Loucy (cell line): ENCODE measurements at regions not wholly inside any gene's neighbourhood (a gene's known extent, or its start where the extent isn't known, plus 50 kb on each side); places are given as distances from the start of the nearest gene placed in this dataset.

ENCODE experiments used
- H2AFZ ChIP-seq: fragments of 200-600 bp; sonication (generic); 2 replicates; pipeline ENCODE4 v1.6.0; 2016; ENCODE audit warnings: antibody characterized with exemption, mild to moderate bottlenecking, low read length, moderate library complexity
- H3F3A ChIP-seq: fragments of 200-600 bp; 2 replicates; pipeline ENCODE4 v1.6.0; 2016; ENCODE audit warnings: antibody characterized with exemption, low read depth, mild to moderate bottlenecking
- H3K27me3 ChIP-seq: fragments of 200-600 bp; sonication (generic); 2 replicates; pipeline ENCODE4 v1.6.1; 2014; ENCODE audit warnings: low read length, mild to moderate bottlenecking; ENCODE audit not compliant: insufficient read depth, poor library complexity, severe bottlenecking
- H3K36me3 ChIP-seq: fragments of 200-600 bp; sonication (generic); 2 replicates; pipeline ENCODE4 v1.6.1; 2016; ENCODE audit warnings: low read length; ENCODE audit not compliant: insufficient read depth
- H3K4me1 ChIP-seq: fragments of 200-600 bp; sonication (generic); 2 replicates; pipeline ENCODE4 v1.5.1; 2014; ENCODE audit warnings: low read length, mild to moderate bottlenecking; ENCODE audit not compliant: insufficient read depth, poor library complexity, severe bottlenecking
- H3K4me2 ChIP-seq: fragments of 200-600 bp; sonication (generic); 2 replicates; pipeline ENCODE4 v1.6.0; 2014; ENCODE audit warnings: antibody characterized with exemption, low read length, low read depth, mild to moderate bottlenecking; ENCODE audit not compliant: poor library complexity, severe bottlenecking
- H3K4me3 ChIP-seq: fragments of 200-600 bp; sonication (generic); 2 replicates; pipeline ENCODE4 v1.5.1; 2014; ENCODE audit warnings: low read length, mild to moderate bottlenecking, mixed read lengths; ENCODE audit not compliant: poor library complexity, severe bottlenecking
- H3K79me2 ChIP-seq: fragments of 200-600 bp; sonication (generic); 2 replicates; pipeline ENCODE4 v1.6.1; 2014; ENCODE audit warnings: low read length; ENCODE audit not compliant: insufficient read depth
- H3K9ac ChIP-seq: fragments of 200-600 bp; sonication (generic); 2 replicates; pipeline ENCODE4 v1.6.0; 2014; ENCODE audit warnings: mild to moderate bottlenecking, low read depth, low read length, moderate library complexity; ENCODE audit not compliant: poor library complexity, severe bottlenecking
- H3K9me2 ChIP-seq: fragments of 200-600 bp; sonication (generic); replicated peaks from 2 replicates; pipeline ENCODE4 v1.6.1; 2016; ENCODE audit warnings: low read depth, low read length, mixed read lengths
- H3K9me3 ChIP-seq: fragments of 200-600 bp; sonication (generic); 2 replicates; pipeline ENCODE4 v1.6.1; 2014; ENCODE audit warnings: mild to moderate bottlenecking, antibody characterized with exemption, low read length, low read depth; ENCODE audit not compliant: insufficient read depth
- H4K20me1 ChIP-seq: fragments of 200-600 bp; sonication (generic); 2 replicates; pipeline ENCODE4 v1.6.0; 2014; ENCODE audit warnings: antibody characterized with exemption, low read length, mild to moderate bottlenecking; ENCODE audit not compliant: insufficient read depth, poor library complexity, severe bottlenecking
- CTCF ChIP-seq: fragments of 200-600 bp; sonication (generic); conservative IDR thresholded peaks from 2 replicates; pipeline ENCODE4 v1.5.1; 2014; ENCODE audit warnings: mild to moderate bottlenecking, antibody characterized with exemption, low read length
- EZH2phosphoT487 ChIP-seq: fragments of 200-600 bp; IDR thresholded peaks from 2 replicates; pipeline ENCODE4 v1.6.1; 2018; ENCODE audit warnings: antibody characterized with exemption, mild to moderate bottlenecking, moderate library complexity, borderline replicate concordance

GRCh38 chr2:129681788-129682187, 297.7 kb upstream of the RAB6C start:
- no peaks in the 10 kb centered on the region for H3K4me1 ChIP-seq
- TF ChIP-seq CTCF (no peak), EZH2phosphoT487 (no peak)
- no peaks in the 10 kb centered on the region for H3K36me3 ChIP-seq
- H4K20me1 ChIP-seq, result no peaks in the 10 kb centered on the region
- H3F3A ChIP-seq, result no peaks in the 10 kb centered on the region
- no peaks in the 10 kb centered on the region for H3K9me3 ChIP-seq
- no peak overlapping the region for H3K4me3 ChIP-seq
- H3K9me2 ChIP-seq, result no peaks in the 10 kb centered on the region
- H2AFZ ChIP-seq, result no peak overlapping the region
- H3K9ac ChIP-seq, result no peak overlapping the region
- no peaks in the 10 kb centered on the region for H3K79me2 ChIP-seq
- no peaks in the 10 kb centered on the region for H3K27me3 ChIP-seq
- H3K4me2 ChIP-seq, result no peak overlapping the region

GRCh38 chr2:129689653-129690448, 289.6 kb upstream of the RAB6C start:
- Histone ChIP-seq H4K20me1 (no peaks in the 10 kb centered on the region), H3K27me3 (no peaks in the 10 kb centered on the region), H3K36me3 (no peaks in the 10 kb centered on the region), H3K4me1 (peaks cover 8% of the 10 kb centered on the region), H3K4me2 (peak overlapping the region; percentile 9), H3K9me3 (peaks cover 3% of the 10 kb centered on the region; the same call in 1 of the 2 replicates), H3K9me2 (no peaks in the 10 kb centered on the region), H3K4me3 (no peak overlapping the region), H3F3A (no peaks in the 10 kb centered on the region), H2AFZ (peak overlapping the region; percentile 47), H3K9ac (no peak overlapping the region), H3K79me2 (no peaks in the 10 kb centered on the region)
- TF ChIP-seq EZH2phosphoT487, result no peak
- TF ChIP-seq CTCF, result no peak

- Histone ChIP-seq H3K9me2 (no peaks in the 10 kb centered on the region), H3K4me1 (no peaks in the 10 kb centered on the region), H3K36me3 (no peaks in the 10 kb centered on the region), H3K9ac (no peak overlapping the region), H3K4me3 (no peak overlapping the region), H3K9me3 (no peaks in the 10 kb centered on the region), H3K79me2 (no peaks in the 10 kb centered on the region), H4K20me1 (no peaks in the 10 kb centered on the region), H2AFZ (no peak overlapping the region), H3K4me2 (no peak overlapping the region), H3K27me3 (no peaks in the 10 kb centered on the region), H3F3A (no peaks in the 10 kb centered on the region)
- TF ChIP-seq CTCF, result no peak
- TF ChIP-seq EZH2phosphoT487, result no peak
Observed at GRCh38 chr2:129695496-129695895, 284.0 kb upstream of the RAB6C start.
